ENCODE measurements at regions not wholly inside any gene's neighbourhood (a gene's known extent, or its start where the extent isn't known, plus 50 kb on each side); places are given as distances from the start of the nearest gene placed in this dataset.

GRCh38 chr10:8481718-8482504, 427.4 kb downstream of the GATA3 start:
- Histone ChIP-seq H3K4me3 (ENCODE audit: low read depth, low read length) (no peak overlapping the region), H3K9me3 (ENCODE audit: control insufficient read depth in 2 of 2, low read length in 2 of 2) (peaks cover 5 to 6% of the 10 kb centered on the region in 2 experiments), H3K36me3 (ENCODE audit: control insufficient read depth, insufficient read depth, low read length) (no peaks in the 10 kb centered on the region), H3K27ac (ENCODE audit: insufficient read depth, low read length, poor library complexity, severe bottlenecking) (no peak overlapping the region), H3K4me1 (ENCODE audit: control insufficient read depth, insufficient read depth, low read length, poor library complexity, severe bottlenecking) (no peaks in the 10 kb centered on the region), H3K27me3 (ENCODE audit: control insufficient read depth, insufficient read depth, low read length) (peaks cover 15% of the 10 kb centered on the region)
- ATAC-seq (ENCODE audit: low read depth in 2 of 2) (no peak), DNase-seq (no peak)
- Mint-ChIP-seq H3K4me3 (no peak overlapping the region), H3K27ac (no peak overlapping the region), H3K27me3 (peaks cover 50% of the 10 kb centered on the region), H3K9me3 (peaks cover 0 to 10% (median 5%) of the 10 kb centered on the region in 7 donors), H3K4me1 (no peaks in the 10 kb centered on the region), H3K36me3 (no peaks in the 10 kb centered on the region)

GRCh38 chr10:8485032-8485431, 430.5 kb downstream of the GATA3 start:
- H3K27ac ChIP-seq (ENCODE audit: insufficient read depth, low read length, poor library complexity, severe bottlenecking) = no peak overlapping the region
- peaks cover 26% of the 10 kb centered on the region for H3K27me3 ChIP-seq (ENCODE audit: control insufficient read depth, insufficient read depth, low read length)
- Mint-ChIP-seq H3K4me1 (no peaks in the 10 kb centered on the region), H3K27me3 (peaks cover 42% of the 10 kb centered on the region), H3K27ac (no peak overlapping the region), H3K4me3 (no peak overlapping the region), H3K36me3 (no peaks in the 10 kb centered on the region), H3K9me3 (peaks cover 0 to 1% (median 0%) of the 10 kb centered on the region in 7 donors)
- H3K36me3 ChIP-seq (ENCODE audit: control insufficient read depth, insufficient read depth, low read length) = no peaks in the 10 kb centered on the region
- ATAC-seq (ENCODE audit: low read depth in 2 of 2) = no peak
- no peaks in the 10 kb centered on the region for H3K4me1 ChIP-seq (ENCODE audit: control insufficient read depth, insufficient read depth, low read length, poor library complexity, severe bottlenecking)
- H3K9me3 ChIP-seq (ENCODE audit: control insufficient read depth in 2 of 2, low read length in 2 of 2) = no peaks in the 10 kb centered on the region
- no peak for DNase-seq
- no peak overlapping the region for H3K4me3 ChIP-seq (ENCODE audit: low read depth, low read length)

GRCh38 chr10:8487346-8487745, 432.9 kb downstream of the GATA3 start:
- no peak overlapping the region for H3K4me3 Mint-ChIP-seq
- H3K27ac ChIP-seq (ENCODE audit: insufficient read depth, low read length, poor library complexity, severe bottlenecking) = no peak overlapping the region
- H3K4me3 ChIP-seq (ENCODE audit: low read depth, low read length) = no peak overlapping the region
- DNase-seq (no peak), ATAC-seq (ENCODE audit: low read depth in 2 of 2) (no peak)
- H3K36me3 ChIP-seq (ENCODE audit: control insufficient read depth, insufficient read depth, low read length) = no peaks in the 10 kb centered on the region
- peaks cover 24% of the 10 kb centered on the region for H3K27me3 Mint-ChIP-seq
- H3K27ac Mint-ChIP-seq = no peak overlapping the region
- no peaks in the 10 kb centered on the region for H3K4me1 Mint-ChIP-seq
- H3K27me3 ChIP-seq (ENCODE audit: control insufficient read depth, insufficient read depth, low read length) = peaks cover 18% of the 10 kb centered on the region
- no peaks in the 10 kb centered on the region for H3K4me1 ChIP-seq (ENCODE audit: control insufficient read depth, insufficient read depth, low read length, poor library complexity, severe bottlenecking)
- H3K36me3 Mint-ChIP-seq = no peaks in the 10 kb centered on the region
- H3K9me3 Mint-ChIP-seq = peaks cover 0 to 1% (median 0%) of the 10 kb centered on the region in 7 donors
- no peaks in the 10 kb centered on the region for H3K9me3 ChIP-seq (ENCODE audit: control insufficient read depth in 2 of 2, low read length in 2 of 2)

- Histone ChIP-seq H3K27ac (ENCODE audit: insufficient read depth, low read length, poor library complexity, severe bottlenecking) (no peak overlapping the region), H3K4me3 (ENCODE audit: low read depth, low read length) (no peak overlapping the region), H3K36me3 (ENCODE audit: control insufficient read depth, insufficient read depth, low read length) (no peaks in the 10 kb centered on the region), H3K4me1 (ENCODE audit: control insufficient read depth, insufficient read depth, low read length, poor library complexity, severe bottlenecking) (no peaks in the 10 kb centered on the region), H3K9me3 (ENCODE audit: control insufficient read depth in 2 of 2, low read length in 2 of 2) (no peaks in the 10 kb centered on the region), H3K27me3 (ENCODE audit: control insufficient read depth, insufficient read depth, low read length) (peaks cover 14% of the 10 kb centered on the region)
- Mint-ChIP-seq H3K4me3 (no peak overlapping the region), H3K27me3 (peaks cover 18% of the 10 kb centered on the region), H3K27ac (no peak overlapping the region), H3K4me1 (no peaks in the 10 kb centered on the region), H3K36me3 (no peaks in the 10 kb centered on the region), H3K9me3 (peaks cover 0 to 1% (median 0%) of the 10 kb centered on the region in 7 donors)
- ATAC-seq (ENCODE audit: low read depth in 2 of 2) (no peak), DNase-seq (no peak)
Observed at GRCh38 chr10:8489232-8489631, 434.7 kb downstream of the GATA3 start.

GRCh38 chr10:8489823-8490222, 435.3 kb downstream of the GATA3 start:
- Mint-ChIP-seq H3K9me3 (peaks cover 0 to 1% (median 0%) of the 10 kb centered on the region in 7 donors), H3K27me3 (peaks cover 22% of the 10 kb centered on the region), H3K4me1 (no peaks in the 10 kb centered on the region), H3K27ac (no peak overlapping the region), H3K4me3 (no peak overlapping the region), H3K36me3 (no peaks in the 10 kb centered on the region)
- H3K9me3 ChIP-seq (ENCODE audit: control insufficient read depth in 2 of 2, low read length in 2 of 2) = no peaks in the 10 kb centered on the region
- H3K27ac ChIP-seq (ENCODE audit: insufficient read depth, low read length, poor library complexity, severe bottlenecking) = no peak overlapping the region
- H3K36me3 ChIP-seq (ENCODE audit: control insufficient read depth, insufficient read depth, low read length) = no peaks in the 10 kb centered on the region
- H3K4me3 ChIP-seq (ENCODE audit: low read depth, low read length) = no peak overlapping the region
- ATAC-seq (ENCODE audit: low read depth in 2 of 2) (no peak), DNase-seq (no peak)
- H3K4me1 ChIP-seq (ENCODE audit: control insufficient read depth, insufficient read depth, low read length, poor library complexity, severe bottlenecking) = no peaks in the 10 kb centered on the region
- peaks cover 17% of the 10 kb centered on the region for H3K27me3 ChIP-seq (ENCODE audit: control insufficient read depth, insufficient read depth, low read length)

- Mint-ChIP-seq H3K4me3 (no peak overlapping the region), H3K4me1 (peaks cover 0 to 2% (median 0%) of the 10 kb centered on the region in 4 donors), H3K9me3 (no peaks in the 10 kb centered on the region), H3K36me3 (no peaks in the 10 kb centered on the region), H3K27me3 (peaks cover 39% of the 10 kb centered on the region), H3K27ac (no peak overlapping the region)
- no peak for DNase-seq
- Histone ChIP-seq H3K36me3 (ENCODE audit: control insufficient read depth, insufficient read depth, low read length) (no peaks in the 10 kb centered on the region), H3K9me3 (ENCODE audit: control insufficient read depth in 2 of 2, low read length in 2 of 2) (no peaks in the 10 kb centered on the region), H3K4me1 (ENCODE audit: control insufficient read depth, insufficient read depth, low read length, poor library complexity, severe bottlenecking) (no peaks in the 10 kb centered on the region), H3K27me3 (ENCODE audit: control insufficient read depth, insufficient read depth, low read length) (peaks cover 12% of the 10 kb centered on the region), H3K4me3 (ENCODE audit: low read depth, low read length) (no peak overlapping the region), H3K27ac (ENCODE audit: insufficient read depth, low read length, poor library complexity, severe bottlenecking) (no peak overlapping the region)
- no peak for ATAC-seq (ENCODE audit: low read depth in 2 of 2)
Observed at GRCh38 chr10:8498290-8498689, 443.8 kb downstream of the GATA3 start.

- peaks cover 12% of the 10 kb centered on the region for H3K27me3 ChIP-seq (ENCODE audit: control insufficient read depth, insufficient read depth, low read length)
- no peak for ATAC-seq (ENCODE audit: low read depth in 2 of 2)
- no peak overlapping the region for H3K27ac ChIP-seq (ENCODE audit: insufficient read depth, low read length, poor library complexity, severe bottlenecking)
- no peaks in the 10 kb centered on the region for H3K36me3 Mint-ChIP-seq
- H3K4me1 ChIP-seq (ENCODE audit: control insufficient read depth, insufficient read depth, low read length, poor library complexity, severe bottlenecking) = no peaks in the 10 kb centered on the region
- peaks cover 38% of the 10 kb centered on the region for H3K27me3 Mint-ChIP-seq
- H3K4me1 Mint-ChIP-seq = peaks cover 0 to 2% (median 0%) of the 10 kb centered on the region in 4 donors
- no peaks in the 10 kb centered on the region for H3K36me3 ChIP-seq (ENCODE audit: control insufficient read depth, insufficient read depth, low read length)
- no peaks in the 10 kb centered on the region for H3K9me3 ChIP-seq (ENCODE audit: control insufficient read depth in 2 of 2, low read length in 2 of 2)
- H3K27ac Mint-ChIP-seq = no peak overlapping the region
- no peaks in the 10 kb centered on the region for H3K9me3 Mint-ChIP-seq
- H3K4me3 ChIP-seq (ENCODE audit: low read depth, low read length) = no peak overlapping the region
- DNase-seq = no peak
- no peak overlapping the region for H3K4me3 Mint-ChIP-seq
Observed at GRCh38 chr10:8498881-8499280, 444.4 kb downstream of the GATA3 start.

GRCh38 chr10:8499312-8499711, 444.8 kb downstream of the GATA3 start:
- no peak overlapping the region for H3K4me3 Mint-ChIP-seq
- H3K9me3 Mint-ChIP-seq = no peaks in the 10 kb centered on the region
- DNase-seq = no peak
- no peaks in the 10 kb centered on the region for H3K4me1 ChIP-seq (ENCODE audit: control insufficient read depth, insufficient read depth, low read length, poor library complexity, severe bottlenecking)
- H3K4me1 Mint-ChIP-seq = peaks cover 0 to 2% (median 0%) of the 10 kb centered on the region in 4 donors
- no peaks in the 10 kb centered on the region for H3K36me3 ChIP-seq (ENCODE audit: control insufficient read depth, insufficient read depth, low read length)
- H3K27ac ChIP-seq (ENCODE audit: insufficient read depth, low read length, poor library complexity, severe bottlenecking) = no peak overlapping the region
- H3K27me3 Mint-ChIP-seq = peaks cover 34% of the 10 kb centered on the region
- ATAC-seq (ENCODE audit: low read depth in 2 of 2) = no peak
- no peaks in the 10 kb centered on the region for H3K36me3 Mint-ChIP-seq
- H3K4me3 ChIP-seq (ENCODE audit: low read depth, low read length) = no peak overlapping the region
- peaks cover 12% of the 10 kb centered on the region for H3K27me3 ChIP-seq (ENCODE audit: control insufficient read depth, insufficient read depth, low read length)
- no peaks in the 10 kb centered on the region for H3K9me3 ChIP-seq (ENCODE audit: control insufficient read depth in 2 of 2, low read length in 2 of 2)
- no peak overlapping the region for H3K27ac Mint-ChIP-seq
